NOMO-1 treated with dmso at 0.1 percent for 144 hours (cell line): ENCODE measurements at regions not wholly inside any gene's neighbourhood (a gene's known extent, or its start where the extent isn't known, plus 50 kb on each side); places are given as distances from the start of the nearest gene placed in this dataset.

Experiments
- DNase-seq: peaks from one replicate; lab custom pipeline; 2025; ENCODE audit not compliant: unreplicated experiment; lab: John Stamatoyannopoulos, UW

DNA sequence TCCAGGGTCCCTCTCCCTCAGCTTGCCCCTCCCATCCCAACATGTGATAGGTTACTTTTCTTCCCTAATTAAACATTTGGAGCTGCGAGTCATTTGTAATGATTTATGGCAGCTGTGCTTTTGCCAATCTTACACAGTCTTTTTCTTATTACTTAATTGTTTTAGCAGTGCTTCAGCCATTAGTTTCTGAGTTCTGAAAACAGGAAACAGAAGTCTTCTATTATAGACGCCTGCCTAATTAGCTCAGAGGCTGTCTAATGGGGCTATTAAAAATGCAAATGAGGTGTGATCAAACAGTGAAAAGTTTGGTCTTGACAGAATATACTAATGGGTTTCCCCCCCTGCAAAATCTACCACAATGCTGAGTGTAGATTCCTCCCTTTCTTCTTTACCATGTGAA lies 388.3 kb upstream of the CELF4 start:
- no peak for DNase-seq

DNA sequence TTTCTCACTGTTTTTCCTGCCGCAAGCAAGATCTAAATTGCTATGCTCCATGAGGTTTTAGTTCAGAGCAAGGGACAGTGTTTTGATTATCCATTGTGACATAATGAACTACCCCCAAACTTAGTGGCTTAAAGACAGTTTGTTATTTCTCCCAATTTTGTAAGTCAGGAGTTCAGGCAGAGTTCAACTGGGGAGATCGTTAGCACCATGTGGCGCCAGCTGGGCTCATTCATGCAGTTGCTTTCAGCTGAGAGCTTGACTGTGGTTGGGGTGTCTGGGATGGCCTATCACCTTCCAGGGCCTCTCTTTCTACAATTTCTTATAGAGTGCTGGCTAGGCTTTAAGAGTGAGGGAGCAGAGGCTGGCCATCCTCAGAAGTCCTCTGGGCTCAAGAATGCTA lies 382.9 kb upstream of the CELF4 start:
- no peak for DNase-seq

- DNase-seq: no peak
Observed at GRCh38 chr18:37946324-37946723, 380.7 kb upstream of the CELF4 start.

DNA sequence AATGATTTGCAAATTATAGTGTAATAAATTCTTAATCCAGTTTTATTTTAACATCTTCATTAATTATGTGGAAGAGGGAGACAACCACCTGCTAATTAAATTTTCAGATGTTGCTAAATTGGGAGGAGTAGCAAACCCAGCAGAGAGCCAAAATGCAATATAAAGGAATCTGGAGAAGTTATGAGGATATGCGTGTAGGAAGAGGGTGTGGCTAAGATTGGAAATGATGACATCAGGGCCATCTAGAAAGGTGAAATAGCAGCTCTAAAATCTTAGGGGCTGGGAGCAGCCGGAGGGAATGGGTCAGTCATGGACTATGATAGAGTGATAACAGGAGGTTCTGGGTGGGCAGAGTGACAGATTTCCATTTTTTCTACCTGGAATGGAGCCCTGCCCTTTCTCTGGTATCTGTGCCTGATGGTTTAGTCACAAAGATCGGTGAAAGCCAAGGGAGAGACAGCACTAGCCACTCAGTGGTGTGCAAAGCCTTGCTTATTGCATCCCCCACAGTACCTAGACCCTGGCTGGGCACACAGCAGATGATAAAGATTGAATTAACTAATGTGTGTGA lies 379.2 kb upstream of the CELF4 start:
- DNase-seq: no peak

- DNase-seq: no peak
Observed at GRCh38 chr18:37937287-37937686, 371.7 kb upstream of the CELF4 start.

DNA sequence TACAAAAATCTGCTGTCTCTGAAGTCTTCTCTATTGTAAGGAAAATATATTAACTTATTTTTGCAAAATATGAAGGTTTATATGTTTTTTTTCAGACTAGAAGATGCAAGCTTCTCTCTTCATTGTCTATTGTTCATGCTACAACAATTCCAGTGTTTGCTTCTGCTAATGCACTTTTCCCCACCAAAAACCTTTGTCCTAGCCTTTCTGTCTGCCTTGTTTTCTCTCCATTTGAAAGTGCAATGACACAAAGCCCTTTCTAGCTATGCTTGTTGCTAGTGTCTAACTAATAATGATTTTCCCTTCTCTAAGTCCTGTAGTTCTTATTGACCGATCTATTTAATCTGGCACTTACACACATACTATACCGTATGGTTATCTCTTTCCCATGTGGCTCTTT lies 369.5 kb upstream of the CELF4 start:
- no peak for DNase-seq

- no peak for DNase-seq
Observed at GRCh38 chr18:37930640-37931039, 365.0 kb upstream of the CELF4 start.

DNA sequence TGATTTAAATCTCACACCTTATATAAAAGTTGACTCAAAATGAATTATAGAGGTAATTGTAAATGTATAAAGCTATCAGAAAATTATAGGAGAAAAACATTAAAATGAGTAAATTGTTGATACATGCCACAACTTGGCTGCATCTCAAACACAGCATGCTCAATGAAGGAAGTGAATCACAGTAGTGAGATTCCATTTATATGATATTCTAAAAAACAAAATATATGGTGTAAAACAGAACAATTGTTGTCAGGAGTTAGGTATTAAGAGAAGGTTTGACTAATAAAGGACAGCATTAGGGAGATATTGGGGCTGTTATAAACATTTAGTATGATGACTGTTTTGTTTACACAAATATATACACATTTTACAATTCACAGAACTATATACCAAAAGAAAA lies 356.6 kb upstream of the CELF4 start:
- DNase-seq: no peak

DNA sequence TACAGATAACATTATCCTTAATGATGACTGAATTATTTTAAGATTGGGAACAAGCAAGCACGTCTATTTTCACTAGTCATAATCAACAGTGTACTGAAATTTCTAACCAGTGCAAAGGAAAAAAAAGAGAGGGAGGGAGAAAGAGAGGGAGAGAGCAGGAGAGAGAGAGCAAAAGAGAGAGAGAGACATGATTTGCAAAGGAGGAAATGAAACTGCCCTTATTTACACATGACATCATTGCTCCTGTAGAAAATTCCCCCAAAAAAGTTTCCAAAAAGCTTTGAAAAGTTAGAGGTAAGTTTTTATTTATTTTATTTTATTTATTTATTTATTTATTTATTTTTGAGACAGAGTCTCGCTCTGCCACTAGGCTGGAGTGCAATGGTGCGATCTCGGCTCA lies 355.3 kb upstream of the CELF4 start:
- DNase-seq: no peak

- DNase-seq: no peak
Observed at GRCh38 chr18:37913051-37913450, 347.5 kb upstream of the CELF4 start.

DNA sequence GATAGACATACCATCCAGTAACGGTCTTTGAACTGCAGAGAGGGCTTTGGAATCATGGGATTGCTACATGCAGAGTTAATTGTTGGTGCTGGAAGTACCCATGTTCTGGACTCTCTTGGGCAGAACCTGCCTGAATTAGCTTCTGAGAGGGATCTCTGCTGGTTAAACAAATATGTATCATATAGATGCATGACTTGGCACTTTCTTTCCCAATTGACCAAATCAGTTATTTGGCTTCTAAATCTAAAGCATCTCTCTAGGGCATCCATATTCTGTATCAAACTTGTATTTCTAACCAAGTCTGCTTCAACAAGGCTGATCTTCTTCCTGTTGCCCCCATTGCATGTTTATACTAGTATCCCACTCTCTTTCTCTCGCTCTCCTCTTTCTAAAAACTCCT lies 336.7 kb upstream of the CELF4 start:
- no peak for DNase-seq

DNA sequence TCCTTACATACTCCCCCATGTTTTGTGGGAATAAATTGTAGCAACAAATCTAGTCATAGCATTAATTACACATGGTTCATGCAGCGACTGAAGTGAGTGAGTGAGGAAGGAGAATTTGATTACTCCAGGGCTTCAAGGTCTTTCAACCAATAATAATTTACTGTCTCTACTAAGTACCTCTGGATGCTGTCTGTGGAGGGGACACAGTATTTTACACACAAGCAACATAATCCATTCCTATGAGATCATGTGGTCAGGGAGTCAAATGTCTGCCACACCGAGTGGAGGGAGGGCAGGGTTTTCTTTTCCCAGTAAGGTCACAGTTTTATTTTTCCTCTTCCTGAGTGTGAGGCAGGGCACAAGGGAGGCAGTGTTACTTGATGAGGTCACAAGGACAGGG lies 334.7 kb upstream of the CELF4 start:
- DNase-seq: no peak

DNA sequence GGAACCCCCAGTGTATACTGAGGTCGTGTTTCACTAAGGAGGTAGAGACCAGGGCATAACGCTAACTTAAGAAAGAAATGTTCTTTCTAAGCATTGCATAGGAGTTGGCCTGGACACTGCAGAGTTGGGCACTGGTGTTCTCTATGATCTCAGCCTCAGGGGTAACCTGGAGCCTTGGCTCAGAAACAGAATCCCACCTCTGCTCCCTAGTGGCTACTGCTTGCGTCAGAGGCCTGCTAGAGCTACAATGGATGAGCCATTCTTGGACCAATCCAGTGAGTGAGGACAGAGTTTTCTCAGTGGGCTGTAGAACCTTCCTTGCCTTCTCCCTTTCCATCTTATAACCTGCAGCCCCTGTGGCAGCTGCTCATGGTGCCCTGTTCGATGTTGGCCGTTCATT lies 324.4 kb upstream of the CELF4 start:
- no peak for DNase-seq

DNA sequence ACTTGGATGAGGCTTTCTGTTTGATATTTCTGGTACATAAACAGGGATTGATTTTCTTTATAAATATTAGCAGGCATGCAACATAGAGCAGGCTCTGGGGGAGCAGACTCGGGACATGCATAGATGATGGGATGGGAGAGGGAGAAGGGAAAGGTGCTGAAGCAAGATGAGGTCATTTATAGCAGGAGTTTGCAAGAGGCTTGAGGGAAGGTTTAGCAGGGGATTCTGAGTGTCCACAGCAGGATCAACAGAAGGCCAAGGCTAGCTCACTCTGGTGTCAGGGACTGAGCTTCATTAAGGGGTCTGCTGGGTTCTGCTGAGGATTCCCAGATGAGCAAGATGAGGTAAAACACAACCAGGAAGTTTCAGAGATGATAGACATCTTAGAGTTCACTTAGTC lies 309.1 kb upstream of the CELF4 start:
- DNase-seq: no peak

DNA sequence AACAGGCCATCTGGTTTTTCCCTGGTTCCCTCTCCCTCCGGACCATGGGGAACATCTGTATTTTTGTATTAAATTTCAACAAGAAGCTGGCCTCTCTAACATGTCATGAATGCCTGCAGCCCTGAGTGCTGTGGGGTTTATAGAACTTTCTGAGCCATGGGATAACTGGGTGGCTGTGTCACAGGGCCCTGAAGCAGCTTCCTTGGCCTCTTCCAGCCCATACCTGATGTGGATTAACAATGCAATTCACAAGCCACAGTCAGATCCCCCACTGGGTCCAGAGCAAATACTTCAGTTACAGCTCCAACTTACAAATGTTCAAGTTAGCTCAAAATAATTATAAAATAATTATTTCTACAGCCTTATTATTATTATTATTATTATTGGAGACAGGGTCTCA lies 307.8 kb upstream of the CELF4 start:
- DNase-seq: no peak

DNA sequence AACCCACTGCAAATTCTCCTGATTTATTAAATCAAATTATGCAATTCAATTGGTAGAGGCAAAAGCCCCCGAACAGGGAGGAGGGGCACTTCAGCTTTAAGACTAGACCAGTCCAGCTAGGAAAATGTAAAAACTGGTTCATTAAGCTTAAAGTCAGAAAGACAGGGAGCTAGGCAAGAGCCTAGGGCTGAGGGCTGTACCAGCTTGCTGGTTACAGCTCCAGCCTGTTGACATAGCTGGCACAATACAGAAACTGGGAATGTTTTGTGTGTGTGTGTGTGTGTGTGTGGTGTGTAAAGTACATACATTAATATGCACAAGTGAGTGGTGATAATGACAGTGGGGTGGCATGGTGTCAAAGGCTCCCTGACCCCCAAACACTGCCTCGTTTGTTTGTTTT lies 307.0 kb upstream of the CELF4 start:
- no peak for DNase-seq

- no peak for DNase-seq
Observed at GRCh38 chr18:37871561-37871960, 306.0 kb upstream of the CELF4 start.

DNA sequence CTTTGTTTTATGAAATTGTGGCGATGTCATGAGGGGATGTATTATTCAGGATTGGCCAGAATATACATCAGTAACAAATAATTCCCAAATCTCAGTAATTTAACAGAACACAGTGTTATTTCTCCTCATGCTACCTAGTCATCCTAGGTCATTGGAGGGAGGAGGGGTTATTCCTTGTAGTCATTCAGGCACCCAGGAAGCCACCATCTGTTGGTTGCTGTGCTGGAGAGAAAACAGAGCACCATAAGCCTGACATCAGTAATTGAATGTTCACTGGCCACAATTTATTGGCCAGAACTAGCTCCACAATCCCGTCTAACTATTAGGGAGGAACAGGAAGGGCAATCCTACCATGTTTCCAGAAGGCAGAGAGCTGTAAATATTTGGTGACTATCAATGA lies 303.5 kb upstream of the CELF4 start:
- DNase-seq: no peak

- DNase-seq: no peak
Observed at GRCh38 chr18:37864122-37864521, 298.5 kb upstream of the CELF4 start.

GRCh38 chr18:37861981-37862380 lies 296.4 kb upstream of the CELF4 start:
- DNase-seq: no peak

DNA sequence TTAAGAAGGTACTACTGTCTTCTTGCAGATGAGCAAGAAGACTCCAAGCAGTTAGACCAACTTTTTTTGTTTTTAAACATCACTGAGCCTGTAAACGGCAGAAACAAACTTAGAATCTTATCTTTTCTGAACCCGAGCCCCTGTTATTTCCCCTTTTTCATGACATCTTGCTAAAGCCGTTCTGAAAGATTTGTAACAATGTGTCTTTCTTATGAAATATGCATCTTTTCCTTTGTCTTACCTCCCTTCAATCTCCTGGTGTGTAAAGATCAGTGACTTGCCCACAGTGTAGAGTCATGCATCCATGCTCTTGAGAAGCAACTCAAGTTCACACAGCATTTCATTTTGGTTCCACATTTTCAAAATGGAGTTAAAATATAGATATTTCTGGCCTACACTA lies 288.8 kb upstream of the CELF4 start:
- DNase-seq: no peak

GRCh38 chr18:37853706-37854105 lies 288.1 kb upstream of the CELF4 start:
- DNase-seq: no peak

- DNase-seq: no peak
Observed at GRCh38 chr18:37852464-37852863, 286.9 kb upstream of the CELF4 start.

GRCh38 chr18:37847544-37847943 lies 281.9 kb upstream of the CELF4 start:
- DNase-seq: no peak
